Islet precursor cell (in vitro differentiated cells): ENCODE measurements at regions not wholly inside any gene's neighbourhood (a gene's known extent, or its start where the extent isn't known, plus 50 kb on each side); places are given as distances from the start of the nearest gene placed in this dataset.

Source experiments
- DNase-seq: peaks from one replicate; pipeline ENCODE4 v3.0.0-alpha.2; 2018

DNA sequence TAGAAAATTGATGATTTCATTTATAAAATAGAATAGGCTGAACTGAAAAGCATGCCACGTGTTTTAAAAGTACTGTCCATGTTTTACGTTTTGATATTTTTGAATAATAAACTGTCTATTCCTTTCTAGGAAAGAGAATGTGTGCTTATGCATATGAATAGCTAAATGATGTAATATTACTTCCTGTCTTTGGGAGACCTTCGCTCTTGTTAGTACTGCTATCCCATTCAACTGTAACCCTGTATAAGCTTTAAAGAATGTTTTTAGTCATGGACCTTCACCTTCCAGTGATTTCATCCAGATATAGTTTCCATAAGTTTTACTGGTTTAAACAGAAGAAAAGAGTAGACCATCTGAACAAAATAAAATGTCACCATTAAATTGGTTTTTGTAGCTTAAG, 274.4 kb upstream of the SEMA3A start:
- no peak for DNase-seq

DNA sequence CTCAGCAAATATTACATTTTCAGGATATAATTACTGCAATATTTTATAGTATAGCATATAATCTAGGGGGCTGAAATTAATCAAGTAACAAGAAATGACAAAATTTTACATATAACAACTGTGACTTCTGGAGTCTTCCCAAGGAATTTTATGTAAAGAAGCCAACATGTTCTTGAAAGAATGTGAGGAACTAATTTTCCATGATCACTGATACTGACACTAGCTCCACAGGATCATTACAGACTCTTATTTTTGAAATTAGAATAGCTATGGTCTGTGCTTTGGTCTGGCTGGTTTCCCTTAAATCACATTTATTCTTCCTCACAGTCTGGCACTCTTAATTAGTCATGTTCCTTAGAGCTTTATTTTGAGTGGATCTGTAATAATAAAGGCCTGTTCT, 267.7 kb upstream of the SEMA3A start:
- no peak for DNase-seq

DNA sequence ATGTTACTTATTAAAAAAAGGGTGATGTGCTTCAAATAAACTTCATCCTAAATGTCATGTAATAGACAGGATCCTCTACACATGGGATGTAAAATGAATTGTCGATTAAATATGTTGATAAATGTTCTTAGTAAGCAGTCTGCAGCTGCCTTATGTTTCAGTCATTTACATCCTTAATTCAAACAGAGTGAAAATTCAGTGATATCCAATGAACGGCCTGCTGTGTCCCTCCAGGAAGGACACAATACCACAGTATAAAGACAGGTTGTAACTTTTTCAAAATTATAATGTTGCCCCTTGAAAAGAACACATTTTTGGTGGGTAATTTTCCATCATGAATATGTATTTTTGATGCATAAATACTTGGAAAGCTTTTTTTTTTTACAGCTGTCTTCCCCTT, 266.5 kb upstream of the SEMA3A start:
- DNase-seq = no peak

- DNase-seq = no peak
These were observed 261.2 kb upstream of the SEMA3A start for GRCh38 chr7:84455788-84456187.

DNA sequence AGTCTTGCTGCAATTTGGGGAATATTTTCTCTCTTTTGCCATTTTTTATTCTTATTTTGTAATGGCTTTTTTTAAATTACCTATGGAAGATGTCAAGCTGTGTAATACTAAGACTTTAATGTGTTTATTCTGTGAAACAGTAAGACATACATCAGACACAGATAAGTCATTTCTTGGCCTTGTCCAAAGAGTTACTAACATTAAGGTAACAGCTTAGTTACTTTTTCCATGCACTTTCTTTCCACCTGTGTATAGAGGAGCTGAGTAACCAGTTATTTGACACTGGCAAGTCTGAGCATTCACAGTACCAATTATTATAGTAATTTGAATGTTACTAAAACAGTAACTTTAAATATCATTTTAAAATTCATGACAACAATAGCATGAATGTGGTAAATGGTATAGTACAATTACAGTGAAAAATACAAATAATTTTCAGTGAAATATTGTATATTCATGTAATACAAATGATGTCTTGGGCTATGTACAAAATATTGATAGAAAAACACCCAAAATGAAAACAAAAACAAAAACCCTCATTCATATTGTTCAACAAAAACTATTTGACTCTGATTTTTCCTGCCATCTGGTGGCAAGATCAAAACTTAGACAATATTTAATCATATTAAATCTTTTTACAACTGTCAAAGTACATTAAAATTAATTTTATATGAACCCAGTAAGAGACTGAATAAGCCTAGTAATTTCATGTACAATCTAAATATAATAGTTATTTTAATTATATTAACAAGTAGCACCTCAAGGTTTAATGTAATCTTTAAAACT, 259.8 kb upstream of the SEMA3A start:
- no peak for DNase-seq

DNA sequence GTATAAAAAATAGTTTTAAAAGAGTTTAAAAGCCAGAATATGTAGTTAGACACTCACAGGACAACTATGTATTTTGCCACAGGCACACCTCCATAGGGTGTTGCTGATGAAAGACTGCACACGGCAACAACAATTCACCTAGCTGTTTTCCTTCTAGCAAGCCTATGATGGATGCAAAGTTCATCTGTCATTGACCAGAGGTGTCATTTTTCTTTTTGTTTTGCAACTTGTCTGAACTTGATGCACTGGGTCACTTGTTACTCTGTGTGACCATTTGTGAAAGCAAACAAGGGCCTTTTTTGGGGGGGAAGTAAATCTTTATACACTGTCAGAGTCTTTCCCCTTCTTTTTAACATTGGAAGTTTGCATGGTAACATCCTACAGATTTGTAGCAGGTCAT, 258.0 kb upstream of the SEMA3A start:
- no peak for DNase-seq

DNA sequence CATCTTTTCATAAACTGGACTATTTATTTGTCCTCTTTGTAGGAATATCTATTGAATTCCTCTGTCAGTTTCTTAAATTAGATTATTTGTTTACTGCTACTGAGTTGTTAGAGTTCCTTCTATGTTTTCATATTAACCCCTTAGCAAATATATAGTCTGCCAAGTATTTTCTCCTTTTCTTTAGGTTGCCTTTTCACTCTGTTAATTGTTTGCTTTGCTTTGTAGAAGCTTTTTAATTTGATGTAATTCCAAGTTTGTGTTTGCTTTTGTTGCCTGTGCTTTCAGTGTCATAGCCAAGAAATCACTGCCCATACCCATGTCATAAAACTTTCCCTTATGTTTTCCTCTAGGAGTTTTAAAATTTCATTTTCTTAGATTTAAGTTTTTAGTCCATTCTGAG, 256.2 kb upstream of the SEMA3A start:
- DNase-seq = no peak

- no peak for DNase-seq
These were observed 253.2 kb upstream of the SEMA3A start for GRCh38 chr7:84447636-84448293.

DNA sequence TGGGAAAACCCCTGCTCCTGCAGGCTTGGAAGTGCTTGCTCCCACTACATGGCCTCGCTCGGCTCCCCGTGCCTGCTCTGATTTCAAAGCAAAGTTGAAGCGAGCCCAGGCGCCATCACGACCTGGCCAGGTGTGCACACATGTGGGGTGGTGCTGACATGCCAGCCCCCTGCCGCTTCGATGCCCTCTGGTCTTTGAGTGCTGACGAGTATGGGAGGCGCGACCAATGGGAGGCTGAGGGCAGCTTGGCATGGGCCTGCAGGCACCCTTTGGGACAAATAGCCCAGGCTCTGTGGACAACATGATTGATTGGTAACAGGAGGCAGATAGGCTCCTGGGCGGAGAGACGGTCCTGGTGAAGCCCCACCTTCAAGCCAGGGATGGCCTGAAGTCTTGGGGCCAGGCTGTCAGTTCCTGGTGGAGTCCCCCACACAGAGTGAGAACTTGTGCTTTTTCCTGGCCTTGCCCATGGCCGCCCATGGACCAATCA, 252.4 kb upstream of the SEMA3A start:
- DNase-seq = no peak

DNA sequence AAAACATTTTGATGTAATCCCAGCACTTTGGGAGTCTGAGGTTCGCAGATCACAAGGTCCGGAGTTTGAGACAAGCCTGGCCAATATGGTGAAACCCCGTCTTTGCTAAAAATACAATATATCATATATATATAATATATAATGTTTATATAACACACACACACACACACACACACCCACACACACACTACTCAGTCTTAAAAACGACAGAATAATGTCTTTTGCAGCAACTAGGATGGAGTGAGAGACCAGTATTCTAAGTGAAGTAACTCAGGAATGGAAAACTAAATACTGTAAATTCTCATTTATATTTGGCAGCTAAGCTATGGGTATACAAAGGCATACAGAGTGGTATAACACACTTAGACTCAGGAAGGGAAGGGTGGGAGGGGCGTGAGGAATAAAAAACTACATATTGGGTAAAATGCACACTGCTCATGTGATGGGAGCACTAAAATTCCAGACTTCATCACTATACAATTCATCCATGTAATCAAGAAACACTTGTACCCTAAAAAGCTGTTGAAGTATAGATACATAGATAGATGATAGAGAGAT, 231.2 kb upstream of the SEMA3A start:
- no peak for DNase-seq

DNA sequence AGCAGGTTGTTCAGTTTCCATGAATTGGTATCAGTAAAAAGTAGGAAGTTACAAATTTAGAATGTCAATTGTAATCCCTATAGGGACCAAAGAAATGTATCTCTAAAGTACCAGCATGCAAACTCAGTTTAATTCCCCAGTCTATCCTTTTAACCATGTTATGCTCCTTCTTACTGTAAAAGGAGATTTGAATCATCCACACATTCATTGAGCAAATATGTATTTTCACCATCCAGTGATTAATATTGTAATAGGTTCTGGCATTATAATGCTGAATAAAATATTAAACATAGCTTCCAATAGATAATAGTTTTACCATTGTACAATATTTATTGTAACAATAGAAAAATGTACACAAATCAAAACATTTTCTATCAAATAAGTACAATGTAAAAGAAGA, 228.2 kb upstream of the SEMA3A start:
- DNase-seq = no peak

DNA sequence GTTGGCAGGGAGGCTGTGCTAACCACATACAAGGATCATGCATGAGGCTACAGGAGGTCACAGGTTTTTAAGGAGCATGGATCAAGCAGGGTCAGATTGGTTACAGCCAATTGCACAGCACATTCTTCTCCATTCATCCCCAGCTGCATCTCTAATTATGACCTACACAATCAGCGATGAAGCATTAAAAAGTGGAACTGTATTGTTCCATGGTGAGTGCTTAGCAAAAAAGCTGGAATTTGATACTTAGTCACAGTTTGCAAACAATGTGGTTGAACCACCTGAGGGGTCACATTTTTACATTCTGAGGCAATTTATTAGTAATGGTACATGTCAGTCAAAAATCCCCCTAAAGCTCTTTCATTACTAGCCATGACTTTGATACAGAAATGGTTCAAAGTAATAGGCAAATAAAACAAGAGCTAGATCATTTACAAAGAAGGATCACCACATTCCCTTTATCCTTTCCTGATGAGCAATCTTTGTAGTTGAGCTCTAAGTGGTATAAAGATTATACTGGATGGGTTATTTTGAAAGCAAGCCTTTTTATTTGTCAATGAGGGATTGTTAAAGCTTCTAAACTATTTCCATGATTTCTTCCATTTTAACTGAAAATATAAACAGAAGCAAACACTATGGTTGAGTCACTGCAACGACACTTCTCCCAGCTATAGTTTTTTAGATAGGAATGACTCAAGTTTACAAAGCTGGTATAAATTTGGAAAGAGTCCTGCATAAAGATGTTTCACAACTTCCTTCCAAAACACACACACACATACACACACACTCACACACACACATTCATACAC, 217.8 kb upstream of the SEMA3A start:
- no peak for DNase-seq

GRCh38 chr7:84399661-84400060, 205.1 kb upstream of the SEMA3A start:
- no peak for DNase-seq

- no peak for DNase-seq
These were observed 199.6 kb upstream of the SEMA3A start for GRCh38 chr7:84394219-84394618.

DNA sequence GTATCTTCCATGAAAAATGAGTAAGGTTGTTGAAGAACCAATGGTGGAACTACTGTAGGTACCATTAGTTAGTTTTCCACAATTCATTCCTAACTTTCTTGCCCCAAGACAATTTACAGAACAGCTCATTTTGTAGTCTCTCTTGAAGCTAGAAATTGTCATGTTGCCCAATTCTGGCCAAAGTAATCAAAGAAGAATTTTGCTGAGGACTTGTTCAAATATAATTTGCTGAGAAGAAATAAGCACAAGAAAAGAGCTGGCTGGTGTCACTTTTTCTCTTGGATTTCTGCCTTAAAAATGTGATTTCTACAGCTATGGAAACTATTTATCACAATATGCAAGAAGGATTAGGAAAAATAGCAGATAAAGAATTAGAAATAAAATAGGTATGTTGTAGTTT, 199.2 kb upstream of the SEMA3A start:
- no peak for DNase-seq

DNA sequence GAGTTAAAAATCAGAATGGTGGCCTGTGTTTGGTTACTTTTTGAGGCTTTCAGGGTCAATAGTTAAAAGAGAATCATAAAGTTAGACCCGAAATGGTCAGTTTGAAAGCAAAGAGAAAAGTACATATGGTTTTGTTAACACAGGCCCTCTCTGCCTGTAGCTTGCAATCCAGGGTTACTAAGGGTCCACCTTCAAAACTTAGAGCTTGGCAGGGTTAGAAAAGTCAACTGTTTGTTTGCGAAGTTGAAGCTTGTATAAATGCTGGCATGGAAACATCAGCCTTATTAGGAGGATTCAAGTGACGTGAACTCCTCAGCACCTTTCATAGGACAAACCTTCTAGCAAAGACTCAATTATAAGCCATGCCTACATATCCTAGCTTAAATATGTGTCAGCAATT, 196.3 kb upstream of the SEMA3A start:
- no peak for DNase-seq

GRCh38 chr7:84389242-84389641, 194.7 kb upstream of the SEMA3A start:
- DNase-seq = no peak

DNA sequence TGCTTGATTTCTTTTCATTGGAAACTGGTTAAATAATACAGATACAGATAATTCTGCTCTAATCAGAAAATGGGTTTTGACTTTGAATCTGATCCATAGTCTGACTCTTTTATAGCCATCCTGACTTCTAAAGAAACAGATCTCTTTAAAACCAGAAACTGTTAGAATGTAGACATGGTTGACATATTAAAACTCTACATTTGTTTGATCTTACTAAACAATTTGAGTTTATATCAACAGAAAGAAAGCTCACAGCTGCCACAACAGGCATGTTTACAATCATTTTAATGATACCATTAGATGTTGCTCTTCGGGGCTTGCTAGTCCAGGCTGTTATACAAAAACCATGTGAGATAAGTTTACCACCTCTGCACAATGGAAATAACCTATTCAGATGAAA, 193.0 kb upstream of the SEMA3A start:
- no peak for DNase-seq

GRCh38 chr7:84384417-84384816, 189.8 kb upstream of the SEMA3A start:
- DNase-seq = no peak

GRCh38 chr7:84379446-84379845, 184.9 kb upstream of the SEMA3A start:
- DNase-seq = no peak

DNA sequence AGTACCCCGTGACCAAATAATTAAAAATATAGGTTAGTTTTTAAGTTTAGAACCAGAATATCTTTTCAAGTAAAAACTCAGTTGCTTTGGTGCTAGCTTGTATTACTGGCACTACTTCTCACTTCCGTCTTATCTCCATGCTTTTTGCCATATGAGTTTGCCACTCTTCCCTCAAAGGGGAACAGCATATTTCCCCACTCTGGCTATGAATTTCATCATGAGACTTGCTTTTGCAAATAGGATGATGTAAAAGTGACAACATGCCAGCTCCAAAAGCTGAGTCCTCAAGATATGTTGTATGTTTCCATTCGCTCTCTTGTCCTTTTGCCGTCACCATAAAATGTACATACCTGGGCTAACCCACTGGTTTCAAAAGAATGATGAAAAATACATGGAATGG, 178.1 kb upstream of the SEMA3A start:
- DNase-seq = no peak

GRCh38 chr7:84372155-84372621, 177.6 kb upstream of the SEMA3A start:
- no peak for DNase-seq

DNA sequence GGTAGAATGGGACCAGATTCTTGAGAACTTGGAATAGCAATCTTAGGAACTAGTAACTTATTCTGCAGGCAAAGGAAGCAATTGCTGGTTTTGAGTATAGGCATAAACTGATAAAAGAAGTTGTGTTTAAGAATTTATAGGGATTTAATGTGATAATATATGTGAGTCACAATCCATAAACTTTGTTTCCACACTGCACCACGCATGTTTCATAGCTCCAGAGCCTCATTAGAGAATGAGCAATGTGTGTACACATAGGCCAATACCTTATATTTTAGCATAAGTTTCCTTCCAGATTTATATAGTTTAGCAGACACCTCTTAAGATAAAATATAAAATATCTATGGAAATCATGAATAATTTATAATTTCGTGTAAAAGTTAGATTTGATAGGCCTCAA, 175.5 kb upstream of the SEMA3A start:
- no peak for DNase-seq
